ENCODE measurements at regions not wholly inside any gene's neighbourhood (a gene's known extent, or its start where the extent isn't known, plus 50 kb on each side); places are given as distances from the start of the nearest gene placed in this dataset.

DNA sequence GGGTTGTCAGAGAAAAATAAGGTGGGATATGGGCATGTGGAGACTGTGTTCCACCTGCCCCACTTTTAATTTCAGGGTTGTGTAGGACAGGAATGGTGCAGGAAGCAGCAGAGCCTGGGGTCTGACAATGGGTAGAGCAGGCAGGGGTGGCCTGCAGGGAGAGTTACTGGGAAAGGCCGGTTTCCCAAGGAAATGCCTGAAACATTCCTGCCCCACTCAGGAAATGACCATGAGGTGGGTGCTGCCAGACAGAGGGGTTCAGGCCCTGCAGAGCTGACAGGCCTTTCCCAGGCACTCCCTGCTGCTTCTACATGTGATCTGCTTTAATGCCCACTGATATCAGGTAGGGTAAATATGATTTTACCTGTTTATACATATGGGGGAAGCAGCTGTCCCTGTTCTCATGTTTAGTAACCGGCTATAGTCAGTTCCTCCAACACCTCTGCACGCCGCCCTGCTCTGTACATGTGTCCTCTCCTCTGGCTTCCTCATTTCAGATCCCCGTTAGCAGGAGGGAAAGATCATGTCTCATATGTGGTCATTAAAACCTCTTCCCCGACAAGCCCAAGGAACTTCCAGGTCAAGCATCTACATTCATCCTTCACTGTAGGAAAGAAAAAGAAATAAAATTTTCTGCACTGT lies 118.6 kb upstream of the PRSS58 start:
- Histone ChIP-seq H3K18ac (ENCODE audit: low read depth, low read length) (peak overlapping the region; percentile 79; the same call in 1 of the 2 replicates), H3K9me1 (ENCODE audit: insufficient read depth, low read length) (peaks cover 13% of the 10 kb centered on the region; the same call in 1 of the 2 replicates), H2AFZ (replicated peaks; ENCODE audit: low read length, poor library complexity) (peak overlapping the region; percentile 78), H3K23ac (ENCODE audit: low read depth, low read length) (no peak overlapping the region), H3K4ac (ENCODE audit: low read depth, low read length) (peak overlapping the region; percentile 20), H2AK5ac (ENCODE audit: low read depth, low read length) (no peak overlapping the region), H4K8ac (ENCODE audit: low read depth in 2 of 2, low read length in 2 of 2) (peak overlapping the region; percentile 32 to 34; a peak in 2 of 4 replicates), H2BK5ac (ENCODE audit: low read depth, low read length, poor library complexity, severe bottlenecking) (no peak overlapping the region), H3K4me3 (ENCODE audit: insufficient read depth, low read depth, low read length) (no peak overlapping the region), H3K4me1 (ENCODE audit: control insufficient read depth, insufficient read depth, low read length) (peaks cover 15% of the 10 kb centered on the region), H3K14ac (replicated peaks; ENCODE audit: low read depth, low read length) (no peak overlapping the region), H3K9me3 (ENCODE audit: control insufficient read depth, insufficient read depth, low read length) (no peaks in the 10 kb centered on the region), H2AK9ac (replicated peaks; ENCODE audit: low read depth, low read length, poor library complexity) (peak overlapping the region; percentile 33), H3K79me1 (ENCODE audit: low read depth in 1 of 2, low read length in 2 of 2) (no peaks in the 10 kb centered on the region), H3K27me3 (ENCODE audit: control insufficient read depth, insufficient read depth, low read length) (no peaks in the 10 kb centered on the region), H3K56ac (ENCODE audit: extremely low read depth, insufficient read depth, low read length) (no peak overlapping the region), H4K91ac (ENCODE audit: insufficient read depth, low read depth, low read length) (no peak overlapping the region), H2BK20ac (ENCODE audit: low read depth, low read length) (no peak overlapping the region), H3K4me2 (ENCODE audit: low read depth, low read length) (no peak overlapping the region), H2BK15ac (ENCODE audit: low read depth, low read length) (no peak overlapping the region), H3K9ac (ENCODE audit: low read depth, low read length) (no peak overlapping the region), H4K5ac (ENCODE audit: low read depth, low read length) (peak overlapping the region; percentile 39; the same call in 1 of the 2 replicates), H4K20me1 (ENCODE audit: insufficient read depth, low read length) (no peaks in the 10 kb centered on the region), H2BK120ac (ENCODE audit: low read depth, low read length) (no peak overlapping the region; the same call in 1 of the 2 replicates), H3K36me3 (ENCODE audit: control insufficient read depth, insufficient read depth, low read length) (no peaks in the 10 kb centered on the region), H3K27ac (ENCODE audit: insufficient read depth, low read length) (no peak overlapping the region)
- dilution Hi-C loops (cut with HindIII; ENCODE audit: low sequenced_read_pairs, unreplicated experiment) = no loop called here
- DNase-seq (no peak), ATAC-seq (ENCODE audit: low read depth) (no peak)
- TF ChIP-seq CHD1 (IDR thresholded peaks at IDR 0.05; ENCODE audit: low read depth, low read length) (no peak), POLR2A (IDR thresholded peaks at IDR 0.05; ENCODE audit: low read depth, low read length) (no peak), NFE2L2 (IDR thresholded peaks at IDR 0.05; ENCODE audit: low read depth, low read length) (no peak), CEBPB (IDR thresholded peaks at IDR 0.05; ENCODE audit: low read depth, low read length) (no peak), RFX5 (IDR thresholded peaks at IDR 0.05; ENCODE audit: low read depth, low read length) (no peak), MXI1 (IDR thresholded peaks at IDR 0.05; ENCODE audit: borderline replicate concordance, low read depth, low read length) (no peak), RAD21 (IDR thresholded peaks at IDR 0.05; ENCODE audit: low read length) (no peak), SMC3 (IDR thresholded peaks at IDR 0.05; ENCODE audit: low read depth, low read length) (no peak), MAZ (IDR thresholded peaks at IDR 0.05; ENCODE audit: borderline replicate concordance, low read depth, low read length) (no peak), MAFK (IDR thresholded peaks at IDR 0.05; ENCODE audit: low read depth, low read length) (no peak), BHLHE40 (IDR thresholded peaks at IDR 0.05; ENCODE audit: low read depth, low read length) (no peak)
- TF ChIP-seq, protein P1, sequence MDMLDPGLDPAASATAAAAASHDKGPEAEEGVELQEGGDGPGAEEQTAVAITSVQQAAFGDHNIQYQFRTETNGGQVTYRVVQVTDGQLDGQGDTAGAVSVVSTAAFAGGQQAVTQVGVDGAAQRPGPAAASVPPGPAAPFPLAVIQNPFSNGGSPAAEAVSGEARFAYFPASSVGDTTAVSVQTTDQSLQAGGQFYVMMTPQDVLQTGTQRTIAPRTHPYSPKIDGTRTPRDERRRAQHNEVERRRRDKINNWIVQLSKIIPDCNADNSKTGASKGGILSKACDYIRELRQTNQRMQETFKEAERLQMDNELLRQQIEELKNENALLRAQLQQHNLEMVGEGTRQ (IDR thresholded peaks at IDR 0.05; ENCODE audit: low read depth, low read length) = no peak
- in situ Hi-C loops (cut with MboI; ENCODE audit: low sequenced_read_pairs) = no loop called here
- ChIA-PET POLR2A (ENCODE audit: unreplicated experiment) (no interaction called here), CTCF (interaction anchor here (1.1 kb wide), 1 partner anchor 87 kb away, joined by 3 read pairs; no protein-coding TSS in a partner anchor)
- no TSS peak for BruUV-seq (replicated peaks)
- 20% methylated on average over 1 of the region's 6 CpGs; no CpG with 5 or more reads in 1 of the 2 experiments for WGBS, 2 experiments (ENCODE audit: extremely low coverage in 2 of 2, insufficient read length in 1 of 2)
- intact Hi-C loops (cut with micrococcal nuclease) = no loop called here
